ENCODE measurements at regions not wholly inside any gene's neighbourhood (a gene's known extent, or its start where the extent isn't known, plus 50 kb on each side); places are given as distances from the start of the nearest gene placed in this dataset.

DNA sequence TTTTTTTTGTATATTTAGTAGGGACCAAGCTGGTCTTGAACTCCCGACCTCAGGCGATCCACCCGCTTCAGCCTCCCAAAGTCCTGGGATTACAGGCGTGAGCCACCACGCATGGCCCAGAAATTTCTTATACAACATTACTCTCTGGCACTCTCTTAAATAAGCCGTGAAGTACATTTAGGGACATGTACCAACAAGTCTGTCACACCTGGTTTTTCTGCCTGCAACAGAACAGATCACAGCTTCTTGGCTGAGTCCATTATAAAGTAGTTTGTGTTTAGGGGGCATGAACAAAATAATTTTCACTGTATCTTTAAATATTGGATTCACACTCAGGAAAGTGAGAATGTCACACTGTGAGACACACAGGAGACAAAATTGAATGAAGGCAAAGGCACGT lies 1567.3 kb downstream of the SLITRK5 start:
- TF ChIP-seq TAF1 (IDR thresholded peaks at IDR 0.05; ENCODE audit: borderline replicate concordance, low read depth, low read length) (no peak), POLR2A (IDR thresholded peaks at IDR 0.05; ENCODE audit: low read depth, low read length) (no peak)

Data from GM12892 (cell line).